Neural progenitor cell (in vitro differentiated cells): ENCODE measurements at regions not wholly inside any gene's neighbourhood (a gene's known extent, or its start where the extent isn't known, plus 50 kb on each side); places are given as distances from the start of the nearest gene placed in this dataset.

Experiments used
- DNase-seq: peaks from one replicate; pipeline ENCODE4 v3.0.0-alpha.2; 2016; ENCODE audit warnings: low spot score
- H2AFZ ChIP-seq: fragments of 200-600 bp; sonication (generic); replicated peaks from 2 replicates; pipeline ENCODE4 v1.6.1; 2016; ENCODE audit warnings: antibody characterized with exemption
- H3F3A ChIP-seq: fragments of 200-600 bp; sonication (generic); 2 replicates; pipeline ENCODE4 v1.6.1; 2016; ENCODE audit warnings: antibody characterized with exemption, low read depth
- H3K27ac ChIP-seq: fragments of 200-600 bp; sonication (generic); 2 replicates; pipeline ENCODE4 v1.5.1; 2016; ENCODE audit warnings: mild to moderate bottlenecking
- H3K27me3 ChIP-seq: fragments of 200-600 bp; sonication (generic); 2 replicates; pipeline ENCODE4 v1.6.1; 2016; ENCODE audit warnings: mild to moderate bottlenecking, moderate library complexity
- H3K36me3 ChIP-seq: fragments of 200-600 bp; sonication (generic); 2 replicates; pipeline ENCODE4 v1.5.1; 2016
- H3K4me1 ChIP-seq: fragments of 200-600 bp; sonication (generic); 2 replicates; pipeline ENCODE4 v1.6.1; 2016; ENCODE audit warnings: mixed run types
- H3K4me2 ChIP-seq: fragments of 200-600 bp; sonication (generic); 2 replicates; pipeline ENCODE4 v1.6.1; 2016
- H3K4me3 ChIP-seq: fragments of 200-600 bp; sonication (generic); 2 replicates; pipeline ENCODE4 v1.5.1; 2016
- H3K79me2 ChIP-seq: fragments of 200-600 bp; sonication (generic); 2 replicates; pipeline ENCODE4 v1.6.1; 2016; ENCODE audit warnings: low read depth
- H3K9ac ChIP-seq: fragments of 200-600 bp; sonication (generic); 2 replicates; pipeline ENCODE4 v1.6.1; 2016
- H3K9me3 ChIP-seq: fragments of 200-600 bp; sonication (generic); 2 replicates; pipeline ENCODE4 v1.5.1; 2016; ENCODE audit warnings: low read depth
- H4K20me1 ChIP-seq: fragments of 200-600 bp; sonication (generic); 2 replicates; pipeline ENCODE4 v1.6.1; 2016; ENCODE audit warnings: low read depth
- H3K27ac Mint-ChIP-seq: 3 replicates; pipeline ENCODE4 v1.8.0; 2021; ENCODE audit warnings: mixed read lengths
- H3K27me3 Mint-ChIP-seq: 2 replicates; pipeline ENCODE4 v1.8.0; 2022; ENCODE audit warnings: low read depth, mild to moderate bottlenecking, inconsistent platforms, moderate library complexity, mixed read lengths; ENCODE audit not compliant: insufficient read depth
- H3K36me3 Mint-ChIP-seq: 3 replicates; pipeline ENCODE4 v1.8.0; 2021; ENCODE audit warnings: mixed read lengths
- H3K4me1 Mint-ChIP-seq: 3 replicates; pipeline ENCODE4 v1.8.0; 2021; ENCODE audit warnings: mixed read lengths
- H3K4me3 Mint-ChIP-seq: 3 replicates; pipeline ENCODE4 v1.8.0; 2021; ENCODE audit warnings: mild to moderate bottlenecking, moderate library complexity, mixed read lengths
- H3K9me3 Mint-ChIP-seq: 3 replicates; pipeline ENCODE4 v1.8.0; 2020; ENCODE audit warnings: mixed read lengths
- CTCF ChIP-seq: fragments of 200-600 bp; sonication (generic); IDR thresholded peaks from 2 replicates; pipeline ENCODE4 v1.5.1; 2017; ENCODE audit warnings: antibody characterized with exemption, mild to moderate bottlenecking
- EZH2 ChIP-seq: fragments of 200-600 bp; sonication (generic); IDR thresholded peaks from 2 replicates; pipeline ENCODE4 v1.6.1; 2017; ENCODE audit warnings: antibody characterized with exemption, mild to moderate bottlenecking, moderate library complexity
- EZH2phosphoT487 ChIP-seq: fragments of 200-600 bp; sonication (generic); IDR thresholded peaks from 2 replicates; pipeline ENCODE4 v1.6.1; 2017; ENCODE audit warnings: antibody characterized with exemption

GRCh38 chr5:3036041-3036788 lies 284.7 kb upstream of the IRX2 start:
- Mint-ChIP-seq H3K36me3 (no peaks in the 10 kb centered on the region), H3K4me1 (peaks cover 20% of the 10 kb centered on the region), H3K4me3 (no peak overlapping the region), H3K27ac (no peak overlapping the region), H3K27me3 (peaks cover 6% of the 10 kb centered on the region), H3K9me3 (peaks cover 5% of the 10 kb centered on the region)
- Histone ChIP-seq H2AFZ (no peak overlapping the region), H3K4me3 (no peak overlapping the region), H3K79me2 (no peaks in the 10 kb centered on the region), H3K36me3 (no peaks in the 10 kb centered on the region), H3K4me1 (peaks cover 7% of the 10 kb centered on the region), H3K9ac (no peak overlapping the region), H3K27me3 (no peaks in the 10 kb centered on the region), H4K20me1 (no peaks in the 10 kb centered on the region), H3F3A (no peaks in the 10 kb centered on the region), H3K4me2 (no peak overlapping the region), H3K9me3 (no peaks in the 10 kb centered on the region), H3K27ac (no peak overlapping the region)
- DNase-seq: no peak
- TF ChIP-seq EZH2phosphoT487 (no peak), EZH2 (no peak), CTCF (no peak)

- Histone ChIP-seq H3K9me3 (no peaks in the 10 kb centered on the region), H3K79me2 (no peaks in the 10 kb centered on the region), H3K9ac (no peak overlapping the region), H3K36me3 (no peaks in the 10 kb centered on the region), H3K27ac (no peak overlapping the region), H3K4me3 (no peak overlapping the region), H3K27me3 (no peaks in the 10 kb centered on the region), H3K4me2 (no peak overlapping the region), H3K4me1 (peaks cover 7% of the 10 kb centered on the region), H2AFZ (no peak overlapping the region), H3F3A (no peaks in the 10 kb centered on the region), H4K20me1 (no peaks in the 10 kb centered on the region)
- no peak overlapping the region for H3K4me3 Mint-ChIP-seq
- H3K27ac Mint-ChIP-seq: no peak overlapping the region
- peaks cover 20% of the 10 kb centered on the region for H3K4me1 Mint-ChIP-seq
- peaks cover 7% of the 10 kb centered on the region for H3K27me3 Mint-ChIP-seq
- no peaks in the 10 kb centered on the region for H3K36me3 Mint-ChIP-seq
- H3K9me3 Mint-ChIP-seq: peaks cover 5% of the 10 kb centered on the region
- DNase-seq: no peak
- TF ChIP-seq EZH2phosphoT487 (no peak), EZH2 (no peak), CTCF (no peak)
These were observed 284.0 kb upstream of the IRX2 start for GRCh38 chr5:3035452-3035851.

GRCh38 chr5:3034881-3035280 lies 283.4 kb upstream of the IRX2 start:
- Histone ChIP-seq H3K27ac (no peak overlapping the region), H3K79me2 (no peaks in the 10 kb centered on the region), H3K27me3 (no peaks in the 10 kb centered on the region), H3K4me1 (peaks cover 7% of the 10 kb centered on the region), H3K9ac (no peak overlapping the region), H3K4me2 (no peak overlapping the region), H3K36me3 (no peaks in the 10 kb centered on the region), H4K20me1 (no peaks in the 10 kb centered on the region), H3K4me3 (no peak overlapping the region), H3K9me3 (no peaks in the 10 kb centered on the region), H2AFZ (no peak overlapping the region), H3F3A (no peaks in the 10 kb centered on the region)
- Mint-ChIP-seq H3K27ac (no peak overlapping the region), H3K36me3 (no peaks in the 10 kb centered on the region), H3K4me1 (peaks cover 20% of the 10 kb centered on the region), H3K9me3 (peaks cover 5% of the 10 kb centered on the region), H3K4me3 (no peak overlapping the region), H3K27me3 (peaks cover 7% of the 10 kb centered on the region)
- TF ChIP-seq EZH2 (no peak), EZH2phosphoT487 (no peak), CTCF (no peak)
- DNase-seq: no peak
